ENCODE measurements at regions not wholly inside any gene's neighbourhood (a gene's known extent, or its start where the extent isn't known, plus 50 kb on each side); places are given as distances from the start of the nearest gene placed in this dataset.

DNA sequence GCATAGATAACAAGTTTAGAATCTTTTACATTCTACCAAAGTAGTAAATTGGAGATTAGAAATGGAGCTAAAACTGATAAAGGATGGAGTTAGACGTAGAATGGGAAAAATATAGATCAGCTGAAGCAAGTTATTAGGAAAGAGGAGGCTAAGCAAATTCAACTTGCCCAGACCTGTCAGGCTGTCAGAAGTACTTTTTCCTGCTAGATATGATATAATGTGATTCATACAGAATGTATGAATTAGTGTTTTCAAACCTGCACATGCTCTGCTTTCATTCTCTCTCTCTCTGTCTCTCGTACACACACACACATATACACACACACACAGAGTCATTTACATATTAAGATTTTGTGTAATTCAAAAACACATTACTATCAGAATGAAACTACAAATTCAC, 133.2 kb upstream of the HDGFL1 start:
- FAIRE-seq: no peak
- no peaks in the 10 kb centered on the region for H3K27me3 ChIP-seq (ENCODE audit: control insufficient read depth in 3 of 3, insufficient read depth in 3 of 3, low read length in 3 of 3)

DNA sequence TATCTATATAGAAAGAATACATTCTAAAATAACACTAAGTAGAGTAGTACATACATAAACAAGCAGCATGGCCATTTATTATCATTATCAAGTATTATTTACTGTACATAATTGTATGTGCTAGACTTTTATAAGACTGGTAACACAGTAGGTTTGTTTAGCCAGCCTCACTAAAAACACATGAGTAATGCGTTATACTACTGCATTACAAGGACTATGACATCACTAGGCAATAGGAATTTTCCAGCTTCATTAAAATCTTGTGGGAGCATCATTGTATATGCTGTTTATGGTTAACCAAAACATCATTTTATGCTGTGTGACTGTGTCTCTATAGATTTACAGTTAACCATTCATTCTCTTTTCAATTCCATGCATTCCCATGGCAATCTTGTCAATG, 131.7 kb upstream of the HDGFL1 start:
- H3K27me3 ChIP-seq (ENCODE audit: control insufficient read depth in 3 of 3, insufficient read depth in 3 of 3, low read length in 3 of 3): no peaks in the 10 kb centered on the region
- H3K9me3 ChIP-seq (ENCODE audit: control insufficient read depth in 2 of 2, insufficient read depth in 1 of 2, low read depth in 1 of 2, low read length in 1 of 2): no peaks in the 10 kb centered on the region
- H3K27ac ChIP-seq (ENCODE audit: low read depth in 1 of 3, low read length in 2 of 3): no peak overlapping the region
- no peaks in the 10 kb centered on the region for H3K36me3 ChIP-seq (ENCODE audit: control insufficient read depth in 3 of 3, insufficient read depth in 2 of 3, low read depth in 1 of 3, low read length in 3 of 3)
- H3K4me1 ChIP-seq (ENCODE audit: control insufficient read depth in 3 of 3, insufficient read depth in 2 of 3, low read depth in 1 of 3, low read length in 2 of 3): no peaks in the 10 kb centered on the region
- WGBS, 3 donors: 88 to 89% (median 88%) methylated on average over 1 of the region's 1 CpG
- FAIRE-seq (no peak), DNase-seq (no peak)
- no peak overlapping the region for H3K4me3 ChIP-seq (ENCODE audit: low read depth in 1 of 3, low read length in 3 of 3)

More for the DNA sequence above, 133.2 kb upstream of the HDGFL1 start:
- WGBS, 3 donors: 86 to 91% (median 90%) methylated on average over 2 of the region's 2 CpGs
- DNase-seq: no peak
- H3K4me1 ChIP-seq (ENCODE audit: control insufficient read depth in 3 of 3, insufficient read depth in 2 of 3, low read depth in 1 of 3, low read length in 2 of 3): no peaks in the 10 kb centered on the region
- H3K36me3 ChIP-seq (ENCODE audit: control insufficient read depth in 3 of 3, insufficient read depth in 2 of 3, low read depth in 1 of 3, low read length in 3 of 3): no peaks in the 10 kb centered on the region
- no peaks in the 10 kb centered on the region for H3K9me3 ChIP-seq (ENCODE audit: control insufficient read depth in 2 of 2, insufficient read depth in 1 of 2, low read depth in 1 of 2, low read length in 1 of 2)
- H3K27ac ChIP-seq (ENCODE audit: low read depth in 1 of 3, low read length in 2 of 3): no peak overlapping the region
- H3K4me3 ChIP-seq (ENCODE audit: low read depth in 1 of 3, low read length in 3 of 3): no peak overlapping the region

DNA sequence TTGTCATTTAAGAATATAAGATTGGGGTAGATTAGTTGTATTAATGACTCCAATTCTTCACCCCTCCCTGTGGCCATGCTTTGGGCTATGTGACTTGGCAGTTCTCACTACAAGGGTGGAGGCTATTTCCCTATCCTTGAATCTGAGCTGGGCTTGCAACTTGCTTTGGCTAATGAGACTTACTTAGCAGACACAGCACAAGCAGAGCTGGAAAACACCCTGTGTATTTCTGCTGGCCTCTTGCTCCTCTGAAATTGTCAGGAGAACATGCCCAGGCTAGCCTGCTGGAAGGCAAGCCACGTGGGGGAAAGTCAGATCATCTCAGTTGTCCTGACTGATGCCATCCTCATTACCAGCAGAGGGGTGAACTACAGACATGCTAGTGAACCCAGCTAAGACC, 126.5 kb upstream of the HDGFL1 start:
- Histone ChIP-seq H3K27me3 (ENCODE audit: control insufficient read depth in 3 of 3, insufficient read depth in 3 of 3, low read length in 3 of 3) (no peaks in the 10 kb centered on the region), H3K4me3 (ENCODE audit: low read depth in 1 of 3, low read length in 3 of 3) (no peak overlapping the region), H3K9me3 (ENCODE audit: control insufficient read depth in 2 of 2, insufficient read depth in 1 of 2, low read depth in 1 of 2, low read length in 1 of 2) (no peaks in the 10 kb centered on the region), H3K4me1 (ENCODE audit: control insufficient read depth in 3 of 3, insufficient read depth in 2 of 3, low read depth in 1 of 3, low read length in 2 of 3) (no peaks in the 10 kb centered on the region), H3K27ac (ENCODE audit: low read depth in 1 of 3, low read length in 2 of 3) (no peak overlapping the region), H3K36me3 (ENCODE audit: control insufficient read depth in 3 of 3, insufficient read depth in 2 of 3, low read depth in 1 of 3, low read length in 3 of 3) (no peaks in the 10 kb centered on the region)
- WGBS, 3 donors: 62 to 86% (median 67%) methylated on average over 1 of the region's 1 CpG
- DNase-seq: no peak
- FAIRE-seq: no peak

DNA sequence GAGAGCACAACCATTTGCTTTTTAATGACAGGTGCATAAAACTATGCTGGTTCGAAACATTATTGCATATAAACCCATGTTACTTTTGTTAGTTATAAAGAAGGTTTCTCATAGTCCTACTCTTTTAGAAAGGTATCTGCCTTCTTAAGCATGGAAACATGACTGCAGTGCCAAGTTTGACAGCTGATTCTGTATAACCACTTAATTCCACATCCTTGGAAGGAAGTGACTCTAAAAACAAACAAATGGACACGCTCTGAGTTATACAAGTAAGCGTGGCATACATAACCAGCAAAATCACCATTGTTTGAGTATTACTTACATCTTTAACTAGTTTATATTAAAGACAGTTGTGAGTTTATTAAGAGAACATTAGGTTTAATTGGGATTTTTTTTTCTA, 125.0 kb upstream of the HDGFL1 start:
- H3K27ac ChIP-seq (ENCODE audit: low read depth in 1 of 3, low read length in 2 of 3): no peak overlapping the region
- DNase-seq (no peak), FAIRE-seq (no peak)
- no peaks in the 10 kb centered on the region for H3K27me3 ChIP-seq (ENCODE audit: control insufficient read depth in 3 of 3, insufficient read depth in 3 of 3, low read length in 3 of 3)
- H3K9me3 ChIP-seq (ENCODE audit: control insufficient read depth in 2 of 2, insufficient read depth in 1 of 2, low read depth in 1 of 2, low read length in 1 of 2): no peaks in the 10 kb centered on the region
- no peaks in the 10 kb centered on the region for H3K36me3 ChIP-seq (ENCODE audit: control insufficient read depth in 3 of 3, insufficient read depth in 2 of 3, low read depth in 1 of 3, low read length in 3 of 3)
- no peaks in the 10 kb centered on the region for H3K4me1 ChIP-seq (ENCODE audit: control insufficient read depth in 3 of 3, insufficient read depth in 2 of 3, low read depth in 1 of 3, low read length in 2 of 3)
- no peak overlapping the region for H3K4me3 ChIP-seq (ENCODE audit: low read depth in 1 of 3, low read length in 3 of 3)
- 76 to 91% (median 81%) methylated on average over 3 of the region's 3 CpGs for WGBS, 3 donors

- H3K9me3 ChIP-seq (ENCODE audit: control insufficient read depth in 2 of 2, insufficient read depth in 1 of 2, low read depth in 1 of 2, low read length in 1 of 2): no peaks in the 10 kb centered on the region
- 72 to 85% (median 84%) methylated on average over 2 of the region's 2 CpGs for WGBS, 3 donors
- DNase-seq (no peak), FAIRE-seq (no peak)
- no peak overlapping the region for H3K27ac ChIP-seq (ENCODE audit: low read depth in 1 of 3, low read length in 2 of 3)
- no peaks in the 10 kb centered on the region for H3K4me1 ChIP-seq (ENCODE audit: control insufficient read depth in 3 of 3, insufficient read depth in 2 of 3, low read depth in 1 of 3, low read length in 2 of 3)
- H3K36me3 ChIP-seq (ENCODE audit: control insufficient read depth in 3 of 3, insufficient read depth in 2 of 3, low read depth in 1 of 3, low read length in 3 of 3): no peaks in the 10 kb centered on the region
- no peak overlapping the region for H3K4me3 ChIP-seq (ENCODE audit: low read depth in 1 of 3, low read length in 3 of 3)
- H3K27me3 ChIP-seq (ENCODE audit: control insufficient read depth in 3 of 3, insufficient read depth in 3 of 3, low read length in 3 of 3): no peaks in the 10 kb centered on the region
These were observed 123.4 kb upstream of the HDGFL1 start for GRCh38 chr6:22445946-22446345.

DNA sequence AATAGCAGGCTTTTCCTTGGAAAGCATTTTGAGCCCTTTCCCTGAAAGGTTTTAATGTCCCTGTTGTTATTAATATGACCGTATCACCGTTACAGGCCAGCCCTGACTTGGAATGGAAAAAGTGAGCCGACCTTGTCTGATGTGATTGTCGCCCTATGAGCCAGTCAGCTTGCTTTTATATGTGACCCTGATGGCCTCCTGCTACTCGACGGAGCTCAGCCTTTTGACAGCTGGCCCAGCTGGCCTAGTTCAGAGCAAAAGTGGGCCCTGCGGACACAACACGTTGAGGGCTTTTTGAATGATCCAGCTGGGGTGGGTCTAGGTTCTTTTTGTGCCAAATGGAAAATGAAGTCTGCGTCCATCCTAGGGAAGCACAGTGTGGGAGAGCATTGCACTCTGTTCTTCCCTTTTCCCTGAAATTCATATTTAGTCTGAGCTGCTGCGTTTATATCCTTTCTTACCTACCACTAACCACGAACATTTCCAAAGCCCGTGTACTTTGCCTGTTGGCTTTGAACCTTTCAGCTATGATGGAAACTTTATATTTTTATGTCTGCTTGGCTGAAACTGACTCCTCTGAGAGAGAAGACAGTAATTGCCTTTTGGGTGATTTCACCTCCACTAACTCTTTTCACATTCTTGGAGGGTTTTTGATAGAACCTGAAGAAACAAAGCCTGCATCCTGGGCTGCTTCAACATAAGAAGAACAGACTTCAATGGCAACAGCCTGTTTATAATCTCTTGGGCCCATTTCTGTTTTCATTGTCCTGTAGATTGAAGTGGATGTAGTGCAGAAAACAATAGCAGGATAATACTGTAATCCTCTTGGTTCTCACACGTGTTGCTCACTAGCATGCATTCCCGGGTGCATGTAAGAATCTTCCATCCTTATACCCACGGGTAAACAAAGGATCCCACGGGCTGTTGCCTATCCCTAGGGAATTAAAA, 121.8 kb upstream of the HDGFL1 start:
- DNase-seq (no peak), FAIRE-seq (no peak)
- H3K9me3 ChIP-seq (ENCODE audit: control insufficient read depth in 2 of 2, insufficient read depth in 1 of 2, low read depth in 1 of 2, low read length in 1 of 2): no peaks in the 10 kb centered on the region
- H3K4me3 ChIP-seq (ENCODE audit: low read depth in 1 of 3, low read length in 3 of 3): no peak overlapping the region
- no peak overlapping the region for H3K27ac ChIP-seq (ENCODE audit: low read depth in 1 of 3, low read length in 2 of 3)
- H3K27me3 ChIP-seq (ENCODE audit: control insufficient read depth in 3 of 3, insufficient read depth in 3 of 3, low read length in 3 of 3): no peaks in the 10 kb centered on the region
- 56 to 80% (median 77%) methylated on average over 16 of the region's 16 CpGs for WGBS, 3 donors
- no peaks in the 10 kb centered on the region for H3K4me1 ChIP-seq (ENCODE audit: control insufficient read depth in 3 of 3, insufficient read depth in 2 of 3, low read depth in 1 of 3, low read length in 2 of 3)
- no peaks in the 10 kb centered on the region for H3K36me3 ChIP-seq (ENCODE audit: control insufficient read depth in 3 of 3, insufficient read depth in 2 of 3, low read depth in 1 of 3, low read length in 3 of 3)

DNA sequence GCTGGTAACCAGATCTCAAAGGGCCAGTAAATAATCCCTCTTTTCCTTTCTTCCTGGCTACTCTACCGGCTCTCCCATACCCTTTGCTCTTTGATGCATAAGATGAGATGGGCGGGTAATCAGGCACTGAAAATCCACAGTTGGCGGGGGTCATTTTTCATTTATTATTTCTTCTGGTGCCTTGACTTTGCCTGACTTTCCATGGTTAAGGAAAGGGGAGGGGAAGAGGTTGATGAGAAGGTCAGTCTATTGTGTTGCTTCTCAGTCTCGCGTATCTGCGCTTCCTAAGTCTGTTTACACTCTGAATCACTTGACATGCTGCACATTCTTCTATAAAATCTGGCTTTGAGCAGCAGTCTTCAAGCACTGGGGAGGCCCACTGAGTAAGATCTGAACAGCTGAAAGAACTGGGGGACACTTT, 121.1 kb upstream of the HDGFL1 start:
- Histone ChIP-seq H3K4me3 (ENCODE audit: low read depth in 1 of 3, low read length in 3 of 3) (no peak overlapping the region), H3K27me3 (ENCODE audit: control insufficient read depth in 3 of 3, insufficient read depth in 3 of 3, low read length in 3 of 3) (no peaks in the 10 kb centered on the region), H3K4me1 (ENCODE audit: control insufficient read depth in 3 of 3, insufficient read depth in 2 of 3, low read depth in 1 of 3, low read length in 2 of 3) (no peaks in the 10 kb centered on the region), H3K36me3 (ENCODE audit: control insufficient read depth in 3 of 3, insufficient read depth in 2 of 3, low read depth in 1 of 3, low read length in 3 of 3) (no peaks in the 10 kb centered on the region), H3K9me3 (ENCODE audit: control insufficient read depth in 2 of 2, insufficient read depth in 1 of 2, low read depth in 1 of 2, low read length in 1 of 2) (no peaks in the 10 kb centered on the region), H3K27ac (ENCODE audit: low read depth in 1 of 3, low read length in 2 of 3) (no peak overlapping the region)
- FAIRE-seq: no peak
- WGBS, 3 donors: 67 to 86% (median 84%) methylated on average over 6 of the region's 6 CpGs
- DNase-seq: peak in 1 of 2 donors; percentile 9

GRCh38 chr6:22451962-22452361, 117.4 kb upstream of the HDGFL1 start:
- DNase-seq (no peak), FAIRE-seq (no peak)
- H3K4me1 ChIP-seq (ENCODE audit: control insufficient read depth in 3 of 3, insufficient read depth in 2 of 3, low read depth in 1 of 3, low read length in 2 of 3): no peaks in the 10 kb centered on the region

GRCh38 chr6:22455378-22455777, 114.0 kb upstream of the HDGFL1 start:
- no peak overlapping the region for H3K27ac ChIP-seq (ENCODE audit: low read depth in 1 of 3, low read length in 2 of 3)
- no peaks in the 10 kb centered on the region for H3K9me3 ChIP-seq (ENCODE audit: control insufficient read depth in 2 of 2, insufficient read depth in 1 of 2, low read depth in 1 of 2, low read length in 1 of 2)
- H3K4me1 ChIP-seq (ENCODE audit: control insufficient read depth in 3 of 3, insufficient read depth in 2 of 3, low read depth in 1 of 3, low read length in 2 of 3): no peaks in the 10 kb centered on the region
- H3K27me3 ChIP-seq (ENCODE audit: control insufficient read depth in 3 of 3, insufficient read depth in 3 of 3, low read length in 3 of 3): no peaks in the 10 kb centered on the region
- no peaks in the 10 kb centered on the region for H3K36me3 ChIP-seq (ENCODE audit: control insufficient read depth in 3 of 3, insufficient read depth in 2 of 3, low read depth in 1 of 3, low read length in 3 of 3)
- no peak for DNase-seq
- no peak overlapping the region for H3K4me3 ChIP-seq (ENCODE audit: low read depth in 1 of 3, low read length in 3 of 3)
- WGBS, 3 donors: 83 to 95% (median 84%) methylated on average over 1 of the region's 1 CpG
- peak; percentile 78 for FAIRE-seq

More at GRCh38 chr6:22451962-22452361, 117.4 kb upstream of the HDGFL1 start:
- Histone ChIP-seq H3K27me3 (ENCODE audit: control insufficient read depth in 3 of 3, insufficient read depth in 3 of 3, low read length in 3 of 3) (no peaks in the 10 kb centered on the region), H3K36me3 (ENCODE audit: control insufficient read depth in 3 of 3, insufficient read depth in 2 of 3, low read depth in 1 of 3, low read length in 3 of 3) (no peaks in the 10 kb centered on the region), H3K27ac (ENCODE audit: low read depth in 1 of 3, low read length in 2 of 3) (no peak overlapping the region), H3K9me3 (ENCODE audit: control insufficient read depth in 2 of 2, insufficient read depth in 1 of 2, low read depth in 1 of 2, low read length in 1 of 2) (no peaks in the 10 kb centered on the region), H3K4me3 (ENCODE audit: low read depth in 1 of 3, low read length in 3 of 3) (no peak overlapping the region)
- 87 to 91% (median 90%) methylated on average over 7 of the region's 7 CpGs for WGBS, 3 donors

Measured in small intestine (tissue), 7 donors.